ENCODE measurements at regions not wholly inside any gene's neighbourhood (a gene's known extent, or its start where the extent isn't known, plus 50 kb on each side); places are given as distances from the start of the nearest gene placed in this dataset.

DNA sequence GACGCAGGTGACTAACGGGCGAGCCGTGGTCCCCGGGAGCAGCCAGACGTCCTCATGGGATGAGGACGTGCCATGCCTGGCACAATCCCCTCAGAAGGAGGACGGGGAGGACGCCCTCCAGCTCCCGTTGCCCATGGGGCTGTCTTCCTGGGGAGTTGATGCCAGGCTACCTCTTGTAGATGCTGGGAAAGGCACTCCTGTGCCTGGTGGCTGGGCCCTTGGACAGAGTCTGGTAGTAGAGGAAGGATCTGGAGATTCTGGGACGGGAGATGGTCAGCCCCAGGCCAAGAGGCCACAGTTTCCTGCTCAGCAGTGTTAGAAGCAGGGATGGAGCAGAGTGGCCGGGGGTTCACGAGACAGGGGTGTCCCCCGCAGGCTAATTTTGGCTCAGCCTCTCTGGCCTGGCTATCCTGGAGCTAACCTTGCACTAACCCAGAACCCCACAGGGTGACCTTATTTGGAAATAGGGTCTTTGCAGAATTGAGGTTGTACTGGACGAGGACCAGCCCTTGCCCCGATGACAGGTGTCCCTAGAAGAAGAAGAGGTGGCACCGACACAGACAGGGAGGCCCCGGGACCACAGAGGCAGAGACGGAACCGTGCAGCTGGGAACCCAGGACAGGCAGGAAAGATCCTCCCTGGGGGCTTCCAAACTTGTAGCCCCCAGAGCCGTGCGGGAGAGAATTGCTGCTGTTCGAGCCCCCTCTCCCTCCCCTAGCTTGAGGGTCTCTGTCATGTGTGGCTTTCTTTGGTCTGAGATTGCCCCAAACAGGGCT is 50.1 kb upstream of the ADRA2C start:
- no peak for DNase-seq (ENCODE audit: low read depth)

DNA sequence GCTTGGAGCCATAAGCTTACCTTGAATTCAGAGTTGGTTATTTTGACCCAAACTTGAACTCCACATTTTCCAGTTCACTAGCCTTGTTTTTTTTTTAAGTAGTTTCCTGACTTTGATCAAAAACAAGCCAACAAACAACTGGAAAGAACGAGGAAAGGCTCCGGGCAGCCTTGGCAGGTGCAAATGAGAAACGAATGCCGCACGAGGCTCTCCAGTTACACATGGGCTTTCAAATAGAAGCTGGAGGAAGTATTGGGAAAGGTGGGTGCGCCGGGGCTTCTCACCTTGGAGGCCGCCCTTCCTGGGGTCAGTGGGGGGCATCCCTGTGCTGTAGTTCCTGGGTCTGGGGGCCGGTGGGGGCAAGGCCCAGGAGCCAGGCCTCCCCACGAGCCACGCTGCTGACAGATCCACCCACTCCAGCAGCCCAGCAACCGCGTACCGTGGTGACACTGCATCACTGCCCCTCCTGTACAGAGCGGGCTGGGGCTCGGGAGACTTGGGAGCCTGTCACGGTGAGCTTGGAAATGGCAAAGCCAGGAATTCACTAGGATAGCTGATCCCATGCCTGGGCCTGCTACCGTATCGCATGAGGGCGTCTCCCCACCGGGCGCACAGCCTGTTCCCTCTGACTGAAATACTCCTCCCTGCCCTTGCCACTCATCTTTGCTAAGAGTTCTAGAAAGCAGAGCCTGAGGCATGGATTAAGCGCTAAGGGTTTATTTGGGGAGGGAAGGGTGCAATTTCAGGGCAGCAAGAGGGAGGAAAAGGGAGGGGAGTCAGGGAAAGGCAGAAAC is 50.9 kb upstream of the ADRA2C start:
- DNase-seq (ENCODE audit: low read depth) = no peak

DNA sequence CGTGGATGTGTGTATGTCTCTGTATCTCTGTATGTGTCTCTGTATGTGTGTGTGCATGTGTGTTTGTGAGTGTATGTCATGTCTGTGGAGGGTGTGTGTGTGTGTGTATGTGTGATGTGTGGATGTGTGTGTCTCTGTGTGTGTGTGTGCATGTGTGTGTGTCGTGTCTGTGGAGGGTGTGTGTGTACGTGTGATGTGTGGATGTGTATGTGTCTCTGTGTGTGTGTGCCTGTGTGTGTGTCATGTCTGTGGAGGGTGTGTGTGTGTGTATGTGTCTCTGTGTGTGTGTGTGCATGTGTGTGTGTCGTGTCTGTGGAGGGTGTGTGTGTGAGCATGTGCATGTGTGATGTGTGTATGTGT is 51.6 kb upstream of the ADRA2C start:
- DNase-seq (ENCODE audit: low read depth) = no peak

GRCh38 chr4:3713817-3714641 is 52.2 kb upstream of the ADRA2C start:
- DNase-seq (ENCODE audit: low read depth) = no peak

- DNase-seq (ENCODE audit: low read depth) = no peak
These were observed 52.8 kb upstream of the ADRA2C start for GRCh38 chr4:3713346-3713745.

- DNase-seq (ENCODE audit: low read depth) = no peak
These were observed 53.2 kb upstream of the ADRA2C start for GRCh38 chr4:3712936-3713335.

GRCh38 chr4:3712112-3712805 is 53.9 kb upstream of the ADRA2C start:
- DNase-seq (ENCODE audit: low read depth) = no peak

- no peak for DNase-seq (ENCODE audit: low read depth)
These were observed 54.7 kb upstream of the ADRA2C start for GRCh38 chr4:3711183-3712111.

DNA sequence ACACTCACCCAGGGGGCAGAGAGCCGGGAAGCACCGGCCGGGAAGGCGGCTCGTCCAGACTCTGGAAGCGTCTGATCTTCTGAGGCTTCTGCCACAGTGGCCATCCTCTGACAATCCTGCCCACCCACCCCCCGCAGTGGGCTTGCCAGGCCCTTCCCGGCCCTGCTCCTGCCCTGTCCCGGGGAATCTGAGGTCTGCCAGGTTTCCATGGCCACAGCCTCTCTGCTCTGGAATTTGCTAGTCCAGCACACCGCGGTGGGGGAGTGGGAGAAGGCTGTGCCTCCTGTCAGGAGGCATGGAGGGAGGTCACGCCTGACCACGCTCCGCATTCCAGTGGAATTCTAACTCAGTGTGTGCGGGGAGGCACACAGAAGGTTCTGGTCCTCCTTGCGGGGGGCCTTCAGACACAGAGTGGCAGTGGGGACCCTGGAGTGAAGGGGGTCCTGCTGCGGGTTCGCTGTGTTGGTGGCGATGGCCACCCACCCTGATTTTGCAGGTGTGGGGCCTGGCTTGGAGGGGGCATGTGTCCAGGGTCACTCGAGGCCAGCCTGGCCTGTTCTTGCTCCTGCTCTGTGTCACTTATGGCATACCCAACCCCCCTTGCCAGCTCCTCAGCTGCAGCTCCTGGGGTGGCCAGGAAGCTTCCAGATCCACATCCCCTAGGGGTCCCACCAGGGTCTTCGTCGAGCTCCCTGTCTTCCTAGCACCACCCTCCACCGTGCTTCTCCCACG is 55.6 kb upstream of the ADRA2C start:
- DNase-seq (ENCODE audit: low read depth) = no peak

DNA sequence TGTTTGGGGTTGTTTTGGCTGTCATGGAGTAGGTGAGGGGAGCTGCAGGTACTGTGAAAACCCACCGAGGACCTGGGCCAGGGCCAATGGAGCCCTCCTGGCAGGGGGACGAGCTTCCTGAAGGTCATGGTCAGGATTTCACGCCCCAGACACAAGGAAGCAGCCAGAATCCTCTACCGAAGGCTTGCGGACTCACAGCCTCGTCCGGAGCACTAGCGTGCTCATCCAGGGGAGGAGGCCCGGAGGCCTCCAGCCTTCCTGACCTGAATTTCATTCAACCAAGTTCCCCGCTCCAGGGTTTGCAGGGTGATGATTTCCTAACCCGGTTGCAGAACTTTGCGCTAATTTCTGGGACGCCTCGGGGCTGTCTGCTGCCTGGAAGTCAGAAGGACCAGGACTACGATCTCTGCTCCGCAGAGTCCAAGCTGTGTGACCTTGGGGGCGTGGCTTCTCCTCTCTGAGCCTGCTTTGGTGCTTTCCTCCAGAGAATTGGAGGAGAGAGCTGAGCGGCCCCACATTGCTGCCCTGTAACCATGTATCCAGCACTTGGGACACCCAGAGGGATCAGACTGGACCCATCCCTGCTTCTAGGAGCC is 56.2 kb upstream of the ADRA2C start:
- no peak for DNase-seq (ENCODE audit: low read depth)

- DNase-seq (ENCODE audit: low read depth) = no peak
These were observed 56.9 kb upstream of the ADRA2C start for GRCh38 chr4:3709061-3709845.

DNA sequence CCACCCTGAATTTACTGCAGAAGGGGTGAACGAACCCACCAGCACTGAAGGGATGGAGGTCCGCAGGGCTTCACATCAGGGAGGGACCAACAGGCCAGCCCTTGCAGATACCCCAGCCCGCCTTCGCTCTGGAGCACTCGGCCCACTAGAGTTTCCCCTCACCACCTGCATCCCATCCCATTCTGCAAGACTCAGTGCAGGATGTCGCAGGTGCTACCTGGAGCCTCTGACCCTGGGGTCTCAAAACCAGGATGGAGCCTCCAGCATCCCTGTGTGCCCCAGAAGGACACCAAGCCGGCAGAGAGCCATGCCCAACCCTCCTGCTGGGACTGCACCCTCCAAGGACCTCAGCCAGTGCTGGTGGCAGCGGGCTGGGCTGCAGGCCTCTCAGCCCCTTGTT is 57.6 kb upstream of the ADRA2C start:
- no peak for DNase-seq (ENCODE audit: low read depth)

DNA sequence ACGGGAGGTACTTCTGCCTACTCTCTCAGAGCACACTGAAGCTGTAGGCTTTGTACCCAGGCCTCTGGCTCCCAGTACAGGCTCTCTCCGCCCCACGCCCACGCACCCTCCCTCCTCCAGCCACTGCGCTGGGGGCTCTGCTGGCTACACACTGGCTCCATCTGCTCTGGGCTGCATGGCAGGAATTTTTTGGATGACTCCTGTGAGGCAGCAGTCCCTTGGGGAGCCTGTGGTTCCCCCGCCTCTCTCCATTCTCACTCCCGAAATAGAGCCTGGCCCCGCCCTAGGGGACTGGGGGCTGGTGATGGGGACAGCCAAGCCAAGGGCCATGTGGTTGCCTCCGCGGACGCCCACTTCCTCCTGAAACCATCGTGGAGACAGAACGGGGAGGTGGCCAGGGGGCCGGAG is 58.1 kb upstream of the ADRA2C start:
- DNase-seq (ENCODE audit: low read depth) = no peak

- no peak for DNase-seq (ENCODE audit: low read depth)
These were observed 58.6 kb upstream of the ADRA2C start for GRCh38 chr4:3707423-3708102.

GRCh38 chr4:3706565-3707422 is 59.4 kb upstream of the ADRA2C start:
- DNase-seq (ENCODE audit: low read depth) = no peak

DNA sequence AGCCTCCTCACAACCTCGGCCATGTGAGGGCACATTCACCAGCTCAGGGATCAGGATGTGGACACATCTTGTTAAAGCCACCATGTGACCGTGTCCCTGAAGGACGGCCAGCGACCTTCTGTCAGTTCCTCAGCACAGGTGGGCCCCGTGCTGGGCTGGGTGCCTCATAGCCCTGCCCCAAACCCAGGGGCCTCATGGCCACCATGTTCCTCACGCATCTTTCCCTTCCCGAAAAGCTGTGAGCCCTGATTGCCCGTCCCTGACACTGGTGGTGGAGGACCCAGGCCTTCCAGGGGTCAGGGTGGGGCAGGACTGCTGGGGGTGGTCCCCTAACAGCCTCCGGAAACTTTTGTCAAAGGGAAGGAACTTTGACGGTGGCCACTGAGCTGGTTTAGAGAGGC is 60.1 kb upstream of the ADRA2C start:
- DNase-seq (ENCODE audit: low read depth) = no peak

Measured in RPMI7951 (cell line).